GM21737 (cell line): ENCODE measurements at regions not wholly inside any gene's neighbourhood (a gene's known extent, or its start where the extent isn't known, plus 50 kb on each side); places are given as distances from the start of the nearest gene placed in this dataset.

Source experiments
- ATAC-seq: cut with Tn5 transposase; IDR thresholded peaks from one replicate; pipeline ENCODE4 v1.9.1; 2021; ENCODE audit warnings: mild to moderate bottlenecking, moderate library complexity; ENCODE audit not compliant: unreplicated experiment

GRCh38 chr12:98243190-98243589 lies 272.2 kb upstream of the TMPO start:
- no peak for ATAC-seq

- no peak for ATAC-seq
Measured at GRCh38 chr12:98244136-98244535, 271.3 kb upstream of the TMPO start.

GRCh38 chr12:98253207-98254037 lies 262.0 kb upstream of the TMPO start:
- ATAC-seq, result no peak

- ATAC-seq, result no peak
Measured at GRCh38 chr12:98256830-98257229, 258.6 kb upstream of the TMPO start.

- ATAC-seq, result no peak
Measured at GRCh38 chr12:98259693-98260092, 255.7 kb upstream of the TMPO start.

GRCh38 chr12:98260276-98260675 lies 255.1 kb upstream of the TMPO start:
- ATAC-seq, result no peak

GRCh38 chr12:98262902-98263301 lies 252.5 kb upstream of the TMPO start:
- ATAC-seq, result no peak

- peak; percentile 98 for ATAC-seq
Measured at GRCh38 chr12:98274430-98275130, 240.8 kb upstream of the TMPO start.

- ATAC-seq, result peak; percentile 45
Measured at GRCh38 chr12:98275131-98275475, 240.3 kb upstream of the TMPO start.

GRCh38 chr12:98280152-98280551 lies 235.2 kb upstream of the TMPO start:
- no peak for ATAC-seq

GRCh38 chr12:98280621-98281020 lies 234.8 kb upstream of the TMPO start:
- ATAC-seq, result no peak

GRCh38 chr12:98291828-98292227 lies 223.6 kb upstream of the TMPO start:
- no peak for ATAC-seq

GRCh38 chr12:98294051-98294805 lies 221.2 kb upstream of the TMPO start:
- no peak for ATAC-seq

- no peak for ATAC-seq
Measured at GRCh38 chr12:98295681-98296080, 219.7 kb upstream of the TMPO start.

GRCh38 chr12:98296462-98297079 lies 218.8 kb upstream of the TMPO start:
- ATAC-seq, result no peak

GRCh38 chr12:98297538-98297937 lies 217.9 kb upstream of the TMPO start:
- no peak for ATAC-seq

GRCh38 chr12:98308141-98308540 lies 207.2 kb upstream of the TMPO start:
- no peak for ATAC-seq

GRCh38 chr12:98317939-98318899 lies 197.2 kb upstream of the TMPO start:
- no peak for ATAC-seq

GRCh38 chr12:98319716-98320425 lies 195.5 kb upstream of the TMPO start:
- no peak for ATAC-seq
